ENCODE measurements at regions not wholly inside any gene's neighbourhood (a gene's known extent, or its start where the extent isn't known, plus 50 kb on each side); places are given as distances from the start of the nearest gene placed in this dataset.

DNA sequence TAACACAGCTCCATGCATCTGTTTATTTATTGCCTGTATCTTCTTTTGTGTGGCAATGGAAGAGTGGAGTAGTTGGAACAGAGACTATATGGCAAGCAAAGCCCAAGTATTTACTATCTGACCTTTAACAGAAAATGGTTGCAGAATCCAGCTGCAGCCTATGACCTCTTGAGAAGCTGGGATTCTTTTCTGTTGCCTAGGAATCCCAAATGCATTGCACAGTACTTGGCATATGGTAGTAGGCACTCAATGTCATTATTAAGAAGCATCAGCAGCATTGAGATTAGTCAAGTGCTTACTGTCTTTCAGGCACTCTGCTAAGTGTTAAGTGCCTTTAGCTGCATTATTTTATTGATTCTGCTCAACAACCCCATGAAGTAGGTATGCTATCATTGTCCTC, 331.6 kb downstream of the CCDC85A start:
- TF ChIP-seq EZH2phosphoT487 (IDR thresholded peaks at IDR 0.05; ENCODE audit: borderline replicate concordance, low read depth) (no peak), TCF12 (IDR thresholded peaks at IDR 0.05) (no peak), GATA2 (CRISPR knock-in tag; IDR thresholded peaks at IDR 0.05) (no peak), TEAD4 (IDR thresholded peaks at IDR 0.05; ENCODE audit: borderline replicate concordance, insufficient read depth) (no peak)
- TF ChIP-seq, protein P1, sequence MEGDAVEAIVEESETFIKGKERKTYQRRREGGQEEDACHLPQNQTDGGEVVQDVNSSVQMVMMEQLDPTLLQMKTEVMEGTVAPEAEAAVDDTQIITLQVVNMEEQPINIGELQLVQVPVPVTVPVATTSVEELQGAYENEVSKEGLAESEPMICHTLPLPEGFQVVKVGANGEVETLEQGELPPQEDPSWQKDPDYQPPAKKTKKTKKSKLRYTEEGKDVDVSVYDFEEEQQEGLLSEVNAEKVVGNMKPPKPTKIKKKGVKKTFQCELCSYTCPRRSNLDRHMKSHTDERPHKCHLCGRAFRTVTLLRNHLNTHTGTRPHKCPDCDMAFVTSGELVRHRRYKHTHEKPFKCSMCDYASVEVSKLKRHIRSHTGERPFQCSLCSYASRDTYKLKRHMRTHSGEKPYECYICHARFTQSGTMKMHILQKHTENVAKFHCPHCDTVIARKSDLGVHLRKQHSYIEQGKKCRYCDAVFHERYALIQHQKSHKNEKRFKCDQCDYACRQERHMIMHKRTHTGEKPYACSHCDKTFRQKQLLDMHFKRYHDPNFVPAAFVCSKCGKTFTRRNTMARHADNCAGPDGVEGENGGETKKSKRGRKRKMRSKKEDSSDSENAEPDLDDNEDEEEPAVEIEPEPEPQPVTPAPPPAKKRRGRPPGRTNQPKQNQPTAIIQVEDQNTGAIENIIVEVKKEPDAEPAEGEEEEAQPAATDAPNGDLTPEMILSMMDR (IDR thresholded peaks at IDR 0.05) = no peak
- TF ChIP-seq, protein P2, sequence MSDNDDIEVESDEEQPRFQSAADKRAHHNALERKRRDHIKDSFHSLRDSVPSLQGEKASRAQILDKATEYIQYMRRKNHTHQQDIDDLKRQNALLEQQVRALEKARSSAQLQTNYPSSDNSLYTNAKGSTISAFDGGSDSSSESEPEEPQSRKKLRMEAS (IDR thresholded peaks at IDR 0.05; ENCODE audit: low read depth) = no peak
